Erythroblast (primary cell): ENCODE measurements at regions not wholly inside any gene's neighbourhood (a gene's known extent, or its start where the extent isn't known, plus 50 kb on each side); places are given as distances from the start of the nearest gene placed in this dataset.

Experiments
- DNase-seq, 2 experiments: peaks; one replicate each; lab custom pipeline; 2025; lab: John Stamatoyannopoulos, UW
- GATA1 ChIP-seq: IDR thresholded peaks from 2 replicates; pipeline ENCODE4 v1.6.1; 2011; ENCODE audit warnings: low read depth, mild to moderate bottlenecking, control low read depth, low read length, moderate library complexity
- POLR2A ChIP-seq: IDR thresholded peaks from 2 replicates; pipeline ENCODE4 v1.6.1; 2011; ENCODE audit warnings: mild to moderate bottlenecking, low read length

GRCh38 chr7:114263219-114263618 lies 151.4 kb upstream of the FOXP2 start:
- no peak for DNase-seq
- no peak for TF ChIP-seq POLR2A
- TF ChIP-seq GATA1 = no peak

GRCh38 chr7:114255404-114255841 lies 159.2 kb upstream of the FOXP2 start:
- DNase-seq = no peak
- TF ChIP-seq POLR2A (no peak), GATA1 (no peak)

DNA sequence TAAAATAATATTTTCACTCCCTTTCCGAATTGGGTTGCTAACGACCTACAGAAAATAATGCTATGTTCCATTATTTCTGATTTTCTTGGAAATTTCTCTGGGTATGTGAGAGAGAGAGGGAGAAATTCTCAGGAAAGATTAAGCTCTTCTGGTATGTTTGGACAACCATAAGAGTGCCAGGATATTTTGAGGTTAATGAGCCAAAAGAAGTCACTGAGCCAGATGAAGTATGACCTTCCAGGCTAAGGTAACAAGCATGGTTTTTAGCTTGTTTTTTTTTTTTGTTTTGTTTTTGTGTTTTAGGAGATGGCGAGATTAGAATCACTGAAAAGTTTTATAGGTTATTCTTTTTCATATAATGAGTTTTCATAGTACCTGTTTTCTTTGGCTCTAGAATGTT lies 171.0 kb upstream of the FOXP2 start:
- TF ChIP-seq POLR2A (no peak), GATA1 (no peak)

GRCh38 chr7:114242992-114243507 lies 171.6 kb upstream of the FOXP2 start:
- DNase-seq = no peak
- no peak for TF ChIP-seq POLR2A
- no peak for TF ChIP-seq GATA1

More for the DNA sequence above, 171.0 kb upstream of the FOXP2 start:
- DNase-seq = no peak

GRCh38 chr7:114229246-114229645 lies 185.4 kb upstream of the FOXP2 start:
- no peak for TF ChIP-seq GATA1
- no peak for TF ChIP-seq POLR2A
- DNase-seq = no peak

DNA sequence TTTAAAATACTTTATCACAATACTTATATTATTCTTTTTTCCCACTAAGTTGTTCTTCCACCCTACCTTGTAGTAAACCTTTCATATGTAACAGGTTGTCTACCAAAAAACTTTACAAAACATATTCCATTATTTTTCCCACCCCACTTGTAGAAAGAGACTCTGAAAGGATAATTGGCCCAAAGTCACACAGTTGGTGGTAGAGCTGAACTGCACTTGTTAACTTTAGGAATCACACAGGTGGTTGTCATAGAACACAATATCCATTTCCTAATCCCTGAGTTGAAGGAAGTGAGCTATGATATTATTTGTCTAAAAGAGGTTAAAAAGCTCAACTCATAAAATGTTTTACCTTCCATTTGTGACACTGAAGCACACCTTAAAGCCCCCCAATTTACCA lies 188.8 kb upstream of the FOXP2 start:
- TF ChIP-seq GATA1 (no peak), POLR2A (no peak)
- no peak for DNase-seq

GRCh38 chr7:114218283-114218682 lies 196.3 kb upstream of the FOXP2 start:
- TF ChIP-seq GATA1 = no peak
- no peak for TF ChIP-seq POLR2A
- DNase-seq = no peak

- TF ChIP-seq GATA1 = no peak
- DNase-seq = no peak
Measured at GRCh38 chr7:114217026-114217806, 197.4 kb upstream of the FOXP2 start.

- TF ChIP-seq GATA1 (no peak), POLR2A (no peak)
- DNase-seq = no peak
Measured at GRCh38 chr7:114214466-114214865, 200.1 kb upstream of the FOXP2 start.

GRCh38 chr7:114212721-114213429 lies 201.7 kb upstream of the FOXP2 start:
- no peak for TF ChIP-seq GATA1
- no peak for TF ChIP-seq POLR2A
- no peak for DNase-seq

DNA sequence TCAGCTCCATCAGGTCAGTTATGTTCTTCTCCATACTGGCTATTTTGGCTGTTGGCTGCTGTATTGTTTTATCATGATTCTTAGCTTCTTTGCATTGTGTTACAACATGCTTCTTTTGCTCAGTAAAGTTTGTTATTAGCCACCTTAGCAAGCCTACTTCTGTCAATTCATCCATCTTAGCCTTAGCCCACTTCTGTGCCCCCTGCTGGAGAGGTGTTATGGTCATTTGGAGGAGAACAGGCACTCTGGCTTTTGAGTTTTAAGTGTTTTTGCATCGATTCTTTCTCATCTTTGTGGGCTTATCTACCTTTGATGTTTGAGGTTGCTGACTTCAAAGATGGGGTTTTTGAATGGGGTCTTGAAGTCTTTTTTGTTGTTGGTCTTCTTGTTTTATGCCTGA lies 204.6 kb upstream of the FOXP2 start:
- no peak for TF ChIP-seq GATA1
- TF ChIP-seq POLR2A = no peak
- no peak for DNase-seq

DNA sequence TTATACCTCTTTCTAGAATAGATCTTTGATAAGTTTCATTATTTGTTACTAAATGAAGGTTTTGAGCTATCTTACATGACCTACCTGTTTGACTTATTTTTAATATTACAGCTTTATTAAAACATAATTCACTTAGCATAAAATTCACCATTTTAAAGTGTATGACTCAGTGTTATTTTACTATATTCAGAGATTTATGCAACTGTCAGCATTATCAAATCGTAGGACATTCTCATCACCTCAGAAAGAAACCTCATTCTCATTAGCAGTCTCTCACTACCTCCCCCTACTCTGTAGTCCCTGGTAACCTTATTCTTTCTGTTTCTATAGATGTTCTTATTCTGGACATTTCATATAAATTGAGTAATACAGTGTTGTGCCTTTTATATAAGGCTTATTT lies 207.9 kb upstream of the FOXP2 start:
- TF ChIP-seq GATA1 (no peak), POLR2A (no peak)
- no peak for DNase-seq

DNA sequence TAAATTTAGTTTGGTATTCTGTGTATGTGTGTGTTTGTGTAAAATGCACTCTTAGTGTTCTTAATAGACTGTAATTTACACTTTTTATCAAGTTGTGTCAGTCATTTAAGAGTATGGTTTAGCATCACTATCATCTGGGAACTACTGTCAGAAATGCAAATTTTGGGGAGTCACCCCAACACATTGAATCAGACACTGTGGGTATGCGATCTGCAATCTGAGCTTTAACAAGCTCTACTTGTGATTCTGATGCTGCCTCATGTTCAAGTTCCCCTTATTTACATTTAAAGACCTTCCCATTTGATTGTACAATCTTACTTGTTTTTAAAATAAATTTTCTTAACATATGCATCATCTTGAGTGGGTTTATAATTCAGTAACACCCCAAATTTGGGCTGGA lies 218.1 kb upstream of the FOXP2 start:
- TF ChIP-seq GATA1 (no peak), POLR2A (no peak)
- DNase-seq = no peak

DNA sequence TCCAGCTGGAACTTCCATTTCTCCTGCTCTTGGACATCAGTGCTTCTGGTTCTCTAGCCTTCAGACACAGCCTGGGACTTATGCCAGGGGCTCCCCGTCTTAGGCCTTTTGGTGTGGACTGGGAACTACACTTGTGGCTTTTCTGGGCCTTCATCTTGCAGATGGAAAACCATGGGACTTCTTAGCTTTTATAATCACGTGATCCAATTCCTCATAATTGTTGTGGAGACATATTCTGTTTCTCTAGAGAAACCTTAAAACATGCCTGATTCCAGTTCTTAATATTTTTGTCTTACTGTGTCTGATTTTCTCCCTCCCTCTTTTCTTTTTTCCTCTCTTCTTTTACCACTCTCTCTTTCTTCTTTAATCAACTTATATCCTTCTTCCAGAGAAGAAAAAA lies 224.2 kb upstream of the FOXP2 start:
- TF ChIP-seq GATA1 (no peak), POLR2A (no peak)
- no peak for DNase-seq
